DMS153 treated with DMSO at 0.1 percent for 48 hours (cell line): ENCODE measurements at regions not wholly inside any gene's neighbourhood (a gene's known extent, or its start where the extent isn't known, plus 50 kb on each side); places are given as distances from the start of the nearest gene placed in this dataset.

Experiments
- DNase-seq: peaks from one replicate; lab custom pipeline; 2025; ENCODE audit not compliant: unreplicated experiment; lab: John Stamatoyannopoulos, UW

DNA sequence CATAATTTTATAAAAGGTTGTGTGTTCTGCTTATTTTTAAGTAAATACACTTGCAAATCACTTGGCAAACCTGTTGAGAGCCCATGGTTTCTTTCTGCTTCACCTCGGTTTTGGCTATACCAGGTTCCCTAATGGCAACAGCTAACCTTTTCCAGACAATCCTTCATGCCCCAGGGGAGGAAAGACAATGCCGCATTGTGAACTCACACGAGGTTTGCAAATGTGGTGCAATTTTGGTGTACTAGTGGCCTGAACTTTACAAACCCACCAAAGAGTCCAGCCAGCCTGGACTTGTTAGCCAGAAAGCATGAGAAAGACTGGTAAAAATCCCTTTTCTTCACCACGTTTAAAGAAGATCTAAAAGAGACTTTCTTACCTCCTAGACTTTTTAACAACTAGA lies 84.8 kb upstream of the SOX4 start:
- no peak for DNase-seq

DNA sequence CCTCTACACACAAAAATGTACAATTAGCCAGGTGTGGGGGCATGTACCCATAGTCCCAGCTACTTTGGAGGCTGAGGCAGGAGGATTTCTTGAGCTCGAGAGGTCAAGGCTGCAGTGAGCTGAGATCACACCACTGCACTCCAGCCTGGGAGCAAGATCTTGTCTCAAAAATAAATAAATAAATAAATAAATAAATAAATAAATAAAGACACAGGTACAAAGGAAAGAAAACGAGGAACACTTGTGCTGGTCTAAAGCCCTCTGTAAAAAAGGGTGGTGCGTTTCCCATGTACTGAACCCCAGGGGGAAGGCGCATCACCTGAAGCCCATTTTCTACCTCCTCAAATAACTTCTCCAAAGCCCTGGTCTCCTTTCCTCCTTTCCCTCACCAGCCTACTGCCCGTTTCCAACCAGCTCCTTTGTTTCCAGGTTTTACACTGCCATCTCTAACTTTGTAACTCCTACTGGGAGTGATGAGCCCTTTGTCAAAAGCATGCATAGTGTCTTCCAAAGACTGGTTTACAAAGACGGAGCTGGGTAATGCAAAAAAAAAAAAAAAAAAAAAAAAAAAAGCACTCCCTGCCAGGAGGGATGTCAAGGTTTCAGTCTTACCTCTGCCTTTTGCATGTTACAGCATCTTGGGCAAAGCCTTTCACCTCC lies 81.5 kb upstream of the SOX4 start:
- no peak for DNase-seq

DNA sequence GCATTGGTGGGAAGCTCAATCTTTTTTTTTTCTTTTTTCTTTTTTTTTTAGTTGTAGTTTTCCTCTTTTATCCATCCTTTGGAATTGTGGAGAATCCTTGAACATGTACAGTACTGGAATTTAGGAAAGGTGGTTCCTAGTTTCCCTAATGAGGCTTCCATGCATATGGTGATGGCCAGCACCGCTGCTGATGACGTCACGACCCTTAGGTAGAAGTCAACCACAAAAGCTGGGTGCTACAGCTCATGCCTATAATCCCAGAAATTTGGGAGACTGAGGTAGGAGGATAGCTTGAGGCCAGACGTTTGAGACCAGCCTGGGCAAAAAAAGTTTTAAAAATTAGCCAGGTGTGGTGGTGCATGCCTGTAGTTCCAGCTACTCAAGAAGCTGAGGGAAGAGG lies 79.3 kb upstream of the SOX4 start:
- no peak for DNase-seq

DNA sequence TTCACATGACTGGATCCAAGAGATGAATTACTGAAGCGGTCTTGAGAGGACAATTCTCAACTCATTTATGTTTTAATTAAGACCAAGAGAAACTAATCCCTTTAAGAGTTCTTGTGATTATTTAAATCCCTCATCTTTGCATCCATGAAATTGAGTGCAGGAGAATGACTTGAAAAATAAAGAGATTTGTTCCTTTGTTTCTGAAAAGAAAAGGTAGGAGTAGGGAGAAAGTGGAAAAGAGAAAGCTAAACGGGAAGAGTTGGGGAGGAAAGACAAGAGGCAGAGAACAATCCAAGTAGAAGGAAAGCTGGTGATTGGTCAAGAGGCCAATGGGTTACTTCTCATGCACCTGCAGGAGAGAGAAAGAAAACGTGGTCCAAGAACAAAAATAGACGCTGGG lies 75.2 kb upstream of the SOX4 start:
- DNase-seq: no peak

DNA sequence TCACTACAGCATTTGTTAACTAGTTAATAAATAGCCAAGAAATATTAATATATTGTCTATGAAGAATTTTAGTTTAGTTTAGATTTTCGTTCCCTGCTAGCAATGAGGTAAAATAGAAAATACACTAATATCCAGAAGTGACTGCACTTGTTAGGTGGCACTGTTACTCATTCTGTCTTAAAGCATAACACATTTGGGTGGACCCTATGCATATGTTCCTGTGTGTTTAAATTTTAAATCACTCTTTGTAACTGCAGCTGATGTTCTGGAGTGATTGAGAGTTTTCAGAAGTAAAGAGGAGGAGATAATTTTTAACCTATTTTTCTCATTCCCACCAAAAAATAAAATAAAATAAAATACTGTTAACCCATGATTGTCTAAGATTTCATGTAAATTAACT lies 73.9 kb upstream of the SOX4 start:
- DNase-seq: no peak

DNA sequence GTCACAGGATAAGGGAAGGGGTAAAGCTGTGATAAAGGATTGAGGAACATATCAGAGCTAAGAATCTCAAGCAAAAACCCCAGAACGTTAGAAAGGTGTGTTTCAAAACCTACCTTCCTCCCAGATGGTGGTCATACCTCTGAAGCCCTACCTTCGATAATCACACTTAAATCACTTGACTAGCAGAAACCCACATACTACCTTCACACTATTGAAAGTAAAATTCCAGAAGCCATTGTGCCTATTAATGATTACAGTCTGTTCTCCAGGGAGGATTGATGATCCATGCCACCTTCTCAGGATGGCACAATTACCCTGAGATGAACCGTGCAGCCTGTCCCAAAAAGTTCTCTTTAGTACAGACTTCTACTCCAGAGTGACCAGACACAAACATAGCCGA lies 72.3 kb upstream of the SOX4 start:
- DNase-seq: no peak

DNA sequence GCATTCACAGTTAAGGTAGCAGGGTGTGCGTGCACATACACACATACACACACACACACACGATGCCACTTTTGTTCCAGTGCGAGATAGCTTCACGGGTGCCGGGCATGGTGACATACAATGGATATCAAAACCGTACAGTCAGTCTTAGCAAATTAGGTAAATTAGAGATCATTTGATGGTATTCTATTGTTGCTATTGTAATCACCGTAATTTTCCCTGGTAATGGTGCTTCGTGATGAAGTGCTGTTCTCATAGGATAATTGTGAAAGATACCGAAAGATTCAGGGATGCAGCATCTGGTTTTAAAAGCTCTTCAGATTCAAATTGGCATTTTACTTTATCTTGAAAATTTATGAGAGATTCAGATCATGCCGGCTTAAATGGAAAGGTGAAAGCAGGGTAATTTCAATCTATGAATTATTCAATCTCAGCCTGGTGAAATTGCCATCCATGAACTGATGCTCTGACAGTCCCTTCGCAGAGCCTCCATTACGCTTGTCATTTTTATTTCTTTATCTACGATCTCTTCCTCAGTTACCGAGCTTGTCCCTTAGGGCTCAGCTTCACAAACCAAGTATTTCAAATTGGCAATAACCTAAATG lies 71.3 kb upstream of the SOX4 start:
- no peak for DNase-seq

DNA sequence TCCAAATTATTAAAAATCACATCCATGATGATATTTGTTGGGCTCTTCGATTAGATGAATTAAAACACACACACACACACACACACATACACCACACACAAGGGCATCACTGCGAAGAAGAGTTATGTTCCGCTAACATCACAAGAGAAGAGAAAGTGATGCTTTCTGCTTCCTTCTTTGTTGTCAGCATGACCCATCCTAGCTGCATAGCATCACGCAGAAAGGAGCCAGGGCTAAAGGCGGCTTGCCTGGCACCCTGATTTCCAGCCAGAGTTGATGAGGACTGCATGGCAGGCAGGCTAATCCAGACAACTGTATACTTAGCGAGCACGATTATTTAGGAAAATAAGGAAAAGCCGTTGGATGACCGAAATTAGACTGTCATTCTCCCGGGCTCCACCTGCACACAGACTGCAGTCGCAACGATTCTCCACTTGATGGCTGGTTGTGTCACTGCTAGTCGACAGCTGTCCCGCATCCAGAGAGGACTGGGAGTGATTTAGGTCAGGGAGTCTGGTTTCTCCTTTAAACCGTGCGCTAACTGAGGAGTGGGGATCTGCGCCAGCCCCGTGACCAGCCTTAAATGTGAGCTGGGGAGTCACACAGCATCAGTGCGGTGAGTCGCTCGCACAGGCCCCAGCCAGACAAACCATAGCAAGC lies 70.6 kb upstream of the SOX4 start:
- DNase-seq: no peak

DNA sequence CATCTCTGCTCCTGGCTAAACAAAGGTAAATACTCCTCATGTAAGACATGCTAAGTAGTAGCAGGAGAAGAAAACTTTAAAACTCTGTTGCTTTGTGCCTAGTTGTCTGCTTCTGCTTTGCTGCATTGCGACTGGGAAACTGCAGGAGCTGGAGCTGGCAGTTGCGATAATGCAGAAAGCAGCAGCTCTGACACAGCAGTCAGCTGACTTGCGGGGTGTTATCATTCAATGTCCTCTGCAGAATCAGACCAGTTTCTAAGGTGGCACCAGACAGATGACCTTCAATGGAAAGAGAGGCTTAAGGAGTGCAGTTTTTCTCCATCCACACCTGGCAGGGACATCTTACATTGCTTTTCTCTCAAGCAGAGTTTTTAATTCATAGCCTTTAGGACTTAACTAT lies 69.9 kb upstream of the SOX4 start:
- DNase-seq: no peak

DNA sequence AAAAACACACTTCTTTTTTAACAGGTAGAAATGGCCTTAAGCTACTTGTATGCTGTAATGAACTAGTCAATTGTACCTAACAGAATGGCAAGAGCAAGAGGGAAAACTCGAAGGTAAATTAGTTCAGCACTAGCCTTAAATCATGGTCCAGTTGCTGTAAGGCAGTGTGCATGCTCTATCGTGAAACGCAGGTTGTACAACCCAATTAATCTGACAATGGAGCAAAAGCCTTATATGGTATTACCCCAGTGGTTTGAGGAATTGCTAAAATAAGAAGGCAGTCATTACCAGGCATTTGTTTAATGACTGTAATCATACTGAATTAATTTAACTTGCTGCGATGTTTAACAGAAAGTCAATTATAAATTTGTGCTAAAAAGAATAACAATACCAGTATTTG lies 69.3 kb upstream of the SOX4 start:
- DNase-seq: no peak

DNA sequence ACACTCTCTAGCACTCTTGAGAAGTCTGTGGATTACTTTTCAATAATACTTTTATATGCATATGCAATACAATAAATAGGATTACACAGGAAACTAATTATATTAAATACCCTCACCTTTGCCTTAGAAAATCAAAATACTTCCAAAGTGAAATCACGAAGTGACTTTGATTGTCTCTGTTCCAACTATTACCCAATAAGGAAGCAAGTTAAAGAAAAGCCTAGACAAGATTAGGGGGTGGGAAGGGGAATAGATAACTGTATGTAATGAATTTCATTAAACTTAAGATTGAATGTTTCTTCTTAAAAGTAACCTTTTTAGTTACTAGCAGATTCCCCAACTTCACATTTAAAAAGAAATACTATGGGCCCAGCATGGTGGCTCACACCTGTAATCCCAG lies 66.6 kb upstream of the SOX4 start:
- DNase-seq: no peak

DNA sequence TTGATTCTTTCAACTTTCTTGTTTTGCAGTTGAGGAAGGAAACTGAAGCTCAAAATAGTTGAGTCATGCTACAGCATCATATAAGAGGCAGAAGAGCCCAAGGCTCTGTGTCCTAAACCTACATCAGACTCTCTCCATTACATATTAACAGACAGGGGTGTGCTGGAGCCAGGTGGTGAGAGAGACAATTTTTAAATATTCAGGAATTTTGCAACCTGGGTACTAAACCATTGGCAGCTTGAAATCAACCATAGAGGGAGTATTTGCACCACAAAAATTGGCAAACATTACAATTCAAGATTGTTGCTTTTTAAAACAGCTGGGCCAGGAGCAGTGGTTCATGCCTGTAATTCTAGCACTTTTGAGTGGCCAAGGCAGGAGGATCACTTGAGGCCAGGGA lies 65.8 kb upstream of the SOX4 start:
- DNase-seq: no peak

DNA sequence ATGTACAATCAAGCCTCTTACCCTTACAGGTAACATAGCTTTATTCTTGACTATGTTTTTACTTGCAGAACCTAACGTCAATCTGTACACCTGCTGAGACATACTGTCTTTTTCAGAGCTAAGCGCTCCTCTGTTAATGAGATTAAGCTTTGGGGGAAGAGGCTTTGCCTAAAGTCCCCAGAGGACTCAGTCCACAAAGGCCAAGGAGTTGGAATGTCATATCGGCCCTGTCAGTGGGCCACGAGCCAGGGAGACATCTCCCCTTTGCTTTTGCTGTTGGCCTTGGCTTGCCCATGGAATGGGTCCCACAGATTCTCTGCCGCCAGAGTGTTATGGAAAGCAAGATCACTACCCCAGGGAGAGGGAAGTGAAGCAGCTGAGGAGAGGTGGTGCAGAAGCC lies 64.1 kb upstream of the SOX4 start:
- DNase-seq: no peak

DNA sequence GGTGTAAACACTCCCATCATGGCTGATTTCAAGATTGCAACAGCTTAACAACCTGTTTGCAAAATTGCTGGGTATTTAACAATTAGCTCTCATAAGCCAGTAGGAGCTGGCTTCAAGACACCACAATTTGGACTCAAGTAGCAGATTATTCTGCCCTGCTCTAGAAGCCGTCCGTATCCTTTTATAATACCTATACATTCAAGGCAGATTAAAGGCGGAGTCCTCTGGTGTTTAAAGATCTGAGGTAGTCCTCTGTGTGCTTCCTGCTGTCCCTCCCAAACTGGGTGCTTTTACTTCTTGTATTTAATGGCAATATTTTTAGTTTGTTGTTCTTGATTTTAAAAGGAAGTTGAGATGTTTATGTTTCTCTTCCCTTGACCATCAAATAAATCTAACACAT lies 62.2 kb upstream of the SOX4 start:
- no peak for DNase-seq

DNA sequence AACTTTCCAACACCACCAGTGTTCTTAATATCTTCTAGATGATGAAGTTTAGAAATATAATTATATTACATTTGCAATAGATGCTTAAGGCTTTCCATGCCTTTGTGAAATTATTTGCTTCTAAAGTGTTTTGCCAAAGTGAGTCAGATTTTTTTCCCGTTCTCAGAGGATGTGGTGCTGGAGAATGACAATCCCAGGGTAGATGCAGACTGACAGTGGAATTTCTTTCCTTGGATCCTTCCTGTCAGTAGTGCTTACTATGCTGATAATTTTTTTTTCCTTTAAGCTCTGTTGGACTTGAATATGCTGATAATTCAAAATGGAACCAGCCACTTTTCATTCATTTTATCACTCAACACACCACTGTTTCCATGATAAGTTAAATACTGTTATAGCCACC lies 59.9 kb upstream of the SOX4 start:
- DNase-seq: no peak

DNA sequence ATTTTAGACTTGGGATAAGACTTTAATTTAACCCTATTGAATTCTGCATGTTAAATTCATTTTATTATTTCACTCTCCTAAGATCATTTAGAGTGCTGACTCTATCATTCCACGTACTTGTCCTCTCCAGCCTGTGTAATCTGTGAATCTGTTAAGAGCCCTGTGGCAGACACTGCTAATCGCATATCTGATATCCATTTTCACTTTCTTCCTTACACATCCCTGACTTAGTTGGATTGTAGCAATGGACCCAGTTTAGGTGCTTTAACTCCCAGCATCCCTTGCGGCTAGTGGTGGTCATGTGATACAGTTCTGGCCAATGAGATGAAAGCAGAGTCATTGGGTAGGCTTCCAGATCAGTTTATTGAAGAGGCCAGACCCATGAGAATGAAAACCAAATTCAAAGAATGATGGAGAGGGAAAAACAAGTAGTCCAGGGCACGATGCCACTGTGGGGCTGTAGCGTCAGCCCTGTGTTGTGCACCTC lies 57.2 kb upstream of the SOX4 start:
- no peak for DNase-seq

DNA sequence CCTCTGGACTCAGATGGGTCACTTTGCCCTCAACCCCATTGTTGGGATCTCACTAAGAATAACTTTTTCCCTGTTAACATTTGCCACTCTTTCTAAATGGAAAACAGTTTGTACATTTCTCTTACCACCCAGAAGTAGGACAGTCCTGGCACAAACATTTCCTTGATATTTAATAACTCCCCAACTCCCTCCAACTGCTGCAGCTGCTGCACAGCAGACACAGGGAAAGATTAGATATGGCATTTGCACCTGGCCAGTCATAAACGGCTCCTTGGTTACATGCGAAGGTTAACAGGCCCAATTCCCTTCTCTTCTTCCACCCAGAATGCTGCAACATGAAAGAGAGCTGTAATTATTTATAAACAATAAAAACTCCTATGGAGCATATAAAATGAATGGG lies 55.9 kb upstream of the SOX4 start:
- no peak for DNase-seq

DNA sequence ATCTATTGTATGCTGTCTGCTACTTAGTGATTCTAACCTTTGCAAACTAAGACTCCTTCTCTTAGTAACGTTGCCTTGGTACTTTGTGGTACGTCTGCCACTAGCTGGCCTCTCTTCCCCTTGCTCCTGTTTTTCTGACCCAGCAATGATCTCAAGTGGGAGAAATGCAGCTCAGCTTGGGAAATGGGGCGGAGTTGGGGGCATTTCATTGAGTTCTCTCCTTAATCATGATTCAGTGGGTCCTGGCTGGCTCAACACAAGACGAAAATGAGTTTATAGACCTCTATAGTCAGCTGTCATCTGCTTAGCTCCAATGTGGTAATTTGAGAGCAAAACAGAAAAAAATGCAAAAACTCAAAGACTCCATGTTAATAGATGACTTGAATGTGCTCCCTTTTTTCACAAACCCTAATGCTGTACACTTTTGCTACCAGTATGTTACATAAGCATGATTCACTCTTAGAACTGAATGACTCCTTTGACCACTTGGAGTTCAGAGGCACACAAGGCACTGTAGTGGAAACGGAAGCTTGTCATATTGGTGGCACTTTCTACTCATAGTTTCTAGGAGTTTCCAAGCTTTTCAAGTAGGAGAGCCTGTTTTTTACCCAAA lies 55.3 kb upstream of the SOX4 start:
- no peak for DNase-seq

DNA sequence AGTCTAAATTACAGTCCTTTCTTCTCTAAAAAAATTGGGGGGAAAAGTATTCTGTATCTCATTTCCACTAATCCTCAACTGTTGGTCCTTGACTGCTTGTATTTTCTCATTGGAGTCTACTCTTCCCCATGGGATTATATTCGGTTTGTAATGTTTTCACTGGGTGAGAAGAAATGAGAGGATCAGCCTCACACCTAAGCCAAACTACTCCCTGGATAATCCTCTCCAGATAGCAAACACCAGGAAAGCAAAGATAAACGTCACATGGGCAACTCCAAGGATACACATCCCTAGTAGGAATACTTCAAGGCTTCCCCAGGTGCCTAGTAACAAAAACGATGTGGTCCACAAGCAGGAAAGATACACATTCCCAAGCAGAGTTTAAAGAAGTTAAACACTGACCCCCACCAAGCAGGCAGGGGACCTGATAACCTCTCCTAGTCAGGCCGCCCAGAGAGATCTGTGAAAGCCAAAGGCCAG lies 53.9 kb upstream of the SOX4 start:
- no peak for DNase-seq
